SU-DHL-6 (cell line): ENCODE measurements at regions not wholly inside any gene's neighbourhood (a gene's known extent, or its start where the extent isn't known, plus 50 kb on each side); places are given as distances from the start of the nearest gene placed in this dataset.

ENCODE experiments used
- H2AFZ ChIP-seq: fragments of 200-600 bp; sonication (generic); 2 replicates; pipeline ENCODE4 v1.6.1; 2014; ENCODE audit warnings: low read depth, mild to moderate bottlenecking, moderate library complexity, mixed read lengths, antibody characterized with exemption, low read length; ENCODE audit not compliant: severe bottlenecking
- H3F3A ChIP-seq: fragments of 200-600 bp; shearing (Covaris generic); 2 replicates; pipeline ENCODE4 v1.6.0; 2016; ENCODE audit warnings: antibody characterized with exemption, mild to moderate bottlenecking; ENCODE audit not compliant: insufficient read depth
- H3K27ac ChIP-seq: fragments of 200-600 bp; sonication (generic); 2 replicates; pipeline ENCODE4 v1.5.1; 2016; ENCODE audit warnings: low read depth, mild to moderate bottlenecking, low read length, moderate library complexity, mixed read lengths
- H3K27me3 ChIP-seq: fragments of 200-600 bp; sonication (generic), shearing (Covaris generic); 2 replicates; pipeline ENCODE4 v1.6.0; 2014; ENCODE audit warnings: mild to moderate bottlenecking, low read length
- H3K36me3 ChIP-seq: fragments of 200-600 bp; sonication (generic); 2 replicates; pipeline ENCODE4 v1.6.1; 2014; ENCODE audit warnings: mild to moderate bottlenecking, low read length, mixed read lengths
- H3K4me2 ChIP-seq: fragments of 300-600, 200-600 bp; shearing (Covaris generic), sonication (generic); 2 replicates; pipeline ENCODE4 v1.6.0; 2014; ENCODE audit warnings: low read length, low read depth, mild to moderate bottlenecking; ENCODE audit not compliant: poor library complexity, severe bottlenecking
- H3K4me3 ChIP-seq: fragments of 200-600 bp; sonication (generic); 2 replicates; pipeline ENCODE4 v1.5.1; 2014; ENCODE audit warnings: antibody characterized with exemption, low read length, mild to moderate bottlenecking, mixed read lengths; ENCODE audit not compliant: insufficient read depth, poor library complexity, severe bottlenecking
- H3K79me2 ChIP-seq: fragments of 200-600 bp; sonication (generic); 2 replicates; pipeline ENCODE4 v1.6.1; 2014; ENCODE audit warnings: mild to moderate bottlenecking, low read length, moderate library complexity; ENCODE audit not compliant: insufficient read depth
- H3K9ac ChIP-seq: fragments of 200-600 bp; sonication (generic); 2 replicates; pipeline ENCODE4 v1.7.0; 2014; ENCODE audit warnings: mild to moderate bottlenecking, low read length
- H3K9me2 ChIP-seq: fragments of 200-600 bp; sonication (generic); replicated peaks from 2 replicates; pipeline ENCODE4 v1.6.1; 2014; ENCODE audit warnings: low read length; ENCODE audit not compliant: insufficient read depth
- H3K9me3 ChIP-seq: fragments of 200-600 bp; sonication (generic); 2 replicates; pipeline ENCODE4 v1.6.1; 2014; ENCODE audit warnings: low read length, mixed read lengths; ENCODE audit not compliant: insufficient read depth
- H4K20me1 ChIP-seq: fragments of 200-600 bp; sonication (generic); 2 replicates; pipeline ENCODE4 v1.6.1; 2014; ENCODE audit warnings: low read depth, mild to moderate bottlenecking, antibody characterized with exemption, low read length, moderate library complexity, mixed read lengths
- EZH2phosphoT487 ChIP-seq: fragments of 200-600 bp; sonication (generic), shearing (Covaris generic); conservative IDR thresholded peaks from 2 replicates; pipeline ENCODE4 v1.6.1; 2018; ENCODE audit warnings: mild to moderate bottlenecking, antibody characterized with exemption, low read length, moderate library complexity, mixed read lengths
- TF ChIP-seq, protein P1 (sequence below): fragments of 200-600 bp; sonication (generic); IDR thresholded peaks from one replicate; pipeline ENCODE4 v1.5.1; 2017; ENCODE audit warnings: antibody characterized with exemption, mild to moderate bottlenecking, low read length, moderate library complexity; ENCODE audit not compliant: insufficient read depth, poor library complexity, severe bottlenecking

DNA sequence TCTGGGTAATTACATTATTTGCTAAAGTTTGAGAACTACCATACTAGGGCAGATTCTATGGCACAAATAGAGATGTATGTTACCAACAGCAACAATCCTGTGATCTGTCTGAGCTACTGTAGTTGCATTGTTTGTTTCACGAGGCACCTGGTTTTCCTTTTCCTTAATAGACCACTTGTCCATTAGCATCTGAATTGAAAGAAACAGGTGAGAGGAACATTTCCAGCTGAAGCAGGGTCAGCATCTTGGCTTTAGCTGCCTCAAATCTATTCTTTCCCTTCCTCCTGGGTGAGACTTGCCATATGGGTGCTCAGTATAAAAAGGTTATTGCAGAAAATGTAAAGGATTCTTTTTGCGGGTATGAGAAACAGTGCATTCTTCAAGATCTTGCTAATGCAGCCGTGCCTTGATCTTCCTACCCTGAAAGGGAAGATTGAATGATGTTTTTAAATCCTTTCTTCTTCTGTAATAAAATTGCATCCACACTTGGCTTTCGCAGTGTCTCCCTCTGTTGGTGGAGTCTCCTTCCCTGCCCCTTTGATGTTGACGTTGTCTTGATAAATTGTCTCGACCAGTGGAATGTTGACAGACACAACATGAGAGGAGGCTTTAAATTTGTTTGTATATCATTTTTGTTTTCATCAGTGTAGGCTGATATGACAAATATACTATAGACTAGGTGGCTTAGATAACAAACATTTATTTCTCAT, 118.0 kb upstream of the BRINP1 start:
- no peaks in the 10 kb centered on the region for H3K9me3 ChIP-seq
- H3K27me3 ChIP-seq = no peaks in the 10 kb centered on the region
- no peaks in the 10 kb centered on the region for H4K20me1 ChIP-seq
- H3K79me2 ChIP-seq = no peaks in the 10 kb centered on the region
- H3K4me2 ChIP-seq = no peak overlapping the region
- H3F3A ChIP-seq = no peaks in the 10 kb centered on the region
- H3K9me2 ChIP-seq = no peaks in the 10 kb centered on the region
- no peak overlapping the region for H3K4me3 ChIP-seq
- no peak for TF ChIP-seq EZH2phosphoT487
- TF ChIP-seq, protein P1, sequence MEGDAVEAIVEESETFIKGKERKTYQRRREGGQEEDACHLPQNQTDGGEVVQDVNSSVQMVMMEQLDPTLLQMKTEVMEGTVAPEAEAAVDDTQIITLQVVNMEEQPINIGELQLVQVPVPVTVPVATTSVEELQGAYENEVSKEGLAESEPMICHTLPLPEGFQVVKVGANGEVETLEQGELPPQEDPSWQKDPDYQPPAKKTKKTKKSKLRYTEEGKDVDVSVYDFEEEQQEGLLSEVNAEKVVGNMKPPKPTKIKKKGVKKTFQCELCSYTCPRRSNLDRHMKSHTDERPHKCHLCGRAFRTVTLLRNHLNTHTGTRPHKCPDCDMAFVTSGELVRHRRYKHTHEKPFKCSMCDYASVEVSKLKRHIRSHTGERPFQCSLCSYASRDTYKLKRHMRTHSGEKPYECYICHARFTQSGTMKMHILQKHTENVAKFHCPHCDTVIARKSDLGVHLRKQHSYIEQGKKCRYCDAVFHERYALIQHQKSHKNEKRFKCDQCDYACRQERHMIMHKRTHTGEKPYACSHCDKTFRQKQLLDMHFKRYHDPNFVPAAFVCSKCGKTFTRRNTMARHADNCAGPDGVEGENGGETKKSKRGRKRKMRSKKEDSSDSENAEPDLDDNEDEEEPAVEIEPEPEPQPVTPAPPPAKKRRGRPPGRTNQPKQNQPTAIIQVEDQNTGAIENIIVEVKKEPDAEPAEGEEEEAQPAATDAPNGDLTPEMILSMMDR = no peak
- H2AFZ ChIP-seq = no peak overlapping the region
- H3K9ac ChIP-seq = no peak overlapping the region
- H3K27ac ChIP-seq = no peak overlapping the region
- H3K36me3 ChIP-seq = no peaks in the 10 kb centered on the region

DNA sequence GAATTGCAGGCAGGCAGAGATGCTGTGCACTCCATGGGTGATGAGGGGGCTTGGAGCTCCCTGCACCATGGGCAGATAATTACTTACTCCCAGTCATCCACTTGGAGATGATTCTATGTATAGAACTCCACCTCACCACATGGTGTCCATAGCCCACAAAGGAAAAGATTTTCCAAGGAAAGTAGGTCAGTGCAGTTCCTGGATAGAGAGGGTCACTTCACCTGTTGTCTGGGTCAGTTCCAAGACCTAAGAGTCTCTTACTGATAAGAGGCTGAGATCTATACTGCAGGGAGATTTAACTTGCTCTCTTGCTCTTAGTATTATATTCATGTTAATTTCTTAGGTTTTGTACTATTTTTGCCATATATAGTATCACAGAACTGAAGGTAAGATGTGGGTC, 113.9 kb upstream of the BRINP1 start:
- Histone ChIP-seq H3K27ac (no peak overlapping the region), H3K4me3 (no peak overlapping the region), H3K27me3 (no peaks in the 10 kb centered on the region), H3K79me2 (no peaks in the 10 kb centered on the region), H2AFZ (no peak overlapping the region), H3K9ac (no peak overlapping the region), H3K9me3 (no peaks in the 10 kb centered on the region), H3K4me2 (no peak overlapping the region), H3K36me3 (no peaks in the 10 kb centered on the region), H3F3A (no peaks in the 10 kb centered on the region), H4K20me1 (no peaks in the 10 kb centered on the region), H3K9me2 (no peaks in the 10 kb centered on the region)
- TF ChIP-seq, protein P1 = no peak

DNA sequence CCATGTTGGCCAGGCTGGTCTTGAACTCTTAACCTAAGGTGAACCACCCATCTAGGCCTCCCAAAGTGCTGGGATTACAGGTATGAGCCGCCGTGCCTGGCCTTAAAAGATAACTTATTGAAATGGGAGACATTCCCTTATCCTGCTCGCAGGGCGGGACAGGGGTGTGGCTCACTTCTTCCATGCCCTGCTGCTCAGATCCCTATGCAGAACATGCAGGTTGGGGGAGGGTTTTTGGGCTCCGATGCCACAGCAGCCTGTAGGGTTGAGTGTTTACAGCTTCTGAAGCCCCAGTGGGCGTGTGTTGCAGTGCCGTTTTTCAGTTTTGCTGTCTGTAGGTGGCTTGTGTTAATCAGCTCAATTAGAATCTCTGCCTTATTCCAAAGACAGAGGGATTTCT, 108.0 kb upstream of the BRINP1 start:
- Histone ChIP-seq H4K20me1 (no peaks in the 10 kb centered on the region), H3K36me3 (no peaks in the 10 kb centered on the region), H3F3A (no peaks in the 10 kb centered on the region), H3K4me3 (no peak overlapping the region), H3K9me2 (no peaks in the 10 kb centered on the region), H3K79me2 (no peaks in the 10 kb centered on the region), H3K9me3 (no peaks in the 10 kb centered on the region), H2AFZ (no peak overlapping the region), H3K27ac (no peak overlapping the region), H3K9ac (no peak overlapping the region), H3K27me3 (no peaks in the 10 kb centered on the region), H3K4me2 (no peak overlapping the region)
- TF ChIP-seq, protein P1 = no peak
- no peak for TF ChIP-seq EZH2phosphoT487
